ENCODE measurements at regions not wholly inside any gene's neighbourhood (a gene's known extent, or its start where the extent isn't known, plus 50 kb on each side); places are given as distances from the start of the nearest gene placed in this dataset.

DNA sequence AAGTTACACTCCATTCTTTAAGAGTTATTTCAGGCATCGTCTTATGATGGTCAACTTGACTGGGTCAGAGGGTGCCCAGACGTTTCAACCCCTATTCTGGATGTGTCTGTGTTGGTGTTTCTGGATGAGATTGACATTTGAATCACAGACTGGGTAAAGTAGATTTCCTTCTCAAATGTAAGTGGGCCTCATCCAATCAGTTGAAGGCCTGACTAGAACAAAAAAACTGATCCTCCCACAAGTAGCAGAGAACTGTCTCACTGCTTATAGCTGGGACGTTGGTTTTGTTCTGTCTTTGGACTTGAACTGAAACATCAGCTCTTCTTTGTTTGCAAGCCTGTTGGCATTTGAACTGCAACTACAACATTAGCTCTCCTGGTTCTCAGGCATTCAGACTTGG lies 76.3 kb upstream of the LYZL1 start:
- no peak overlapping the region for H3K4me2 ChIP-seq (ENCODE audit: extremely low read depth, insufficient read depth, low read length)
- H3K9me3 ChIP-seq (ENCODE audit: control insufficient read depth, insufficient read depth, low read depth, low read length), result no peaks in the 10 kb centered on the region
- H3K79me2 ChIP-seq (ENCODE audit: control insufficient read depth, insufficient read depth, low read length), result no peaks in the 10 kb centered on the region
- H3K36me3 ChIP-seq (ENCODE audit: control insufficient read depth, insufficient read depth, low read length), result no peaks in the 10 kb centered on the region
- no peaks in the 10 kb centered on the region for H4K20me1 ChIP-seq (ENCODE audit: control insufficient read depth, extremely low read depth, insufficient read depth, low read length)
- H3K27me3 ChIP-seq (ENCODE audit: control insufficient read depth, insufficient read depth, low read length), result no peaks in the 10 kb centered on the region
- no peak overlapping the region for H3K27ac ChIP-seq (ENCODE audit: insufficient read depth, low read length)
- H2AFZ ChIP-seq (ENCODE audit: low read length), result no peak overlapping the region
- TF ChIP-seq, protein P1, sequence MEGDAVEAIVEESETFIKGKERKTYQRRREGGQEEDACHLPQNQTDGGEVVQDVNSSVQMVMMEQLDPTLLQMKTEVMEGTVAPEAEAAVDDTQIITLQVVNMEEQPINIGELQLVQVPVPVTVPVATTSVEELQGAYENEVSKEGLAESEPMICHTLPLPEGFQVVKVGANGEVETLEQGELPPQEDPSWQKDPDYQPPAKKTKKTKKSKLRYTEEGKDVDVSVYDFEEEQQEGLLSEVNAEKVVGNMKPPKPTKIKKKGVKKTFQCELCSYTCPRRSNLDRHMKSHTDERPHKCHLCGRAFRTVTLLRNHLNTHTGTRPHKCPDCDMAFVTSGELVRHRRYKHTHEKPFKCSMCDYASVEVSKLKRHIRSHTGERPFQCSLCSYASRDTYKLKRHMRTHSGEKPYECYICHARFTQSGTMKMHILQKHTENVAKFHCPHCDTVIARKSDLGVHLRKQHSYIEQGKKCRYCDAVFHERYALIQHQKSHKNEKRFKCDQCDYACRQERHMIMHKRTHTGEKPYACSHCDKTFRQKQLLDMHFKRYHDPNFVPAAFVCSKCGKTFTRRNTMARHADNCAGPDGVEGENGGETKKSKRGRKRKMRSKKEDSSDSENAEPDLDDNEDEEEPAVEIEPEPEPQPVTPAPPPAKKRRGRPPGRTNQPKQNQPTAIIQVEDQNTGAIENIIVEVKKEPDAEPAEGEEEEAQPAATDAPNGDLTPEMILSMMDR (conservative IDR thresholded peaks at IDR 0.05 in 1 of 2, IDR thresholded peaks at IDR 0.05 in 1 of 2; ENCODE audit: low read depth in 1 of 2, low read length in 2 of 2), result no peak
- TF ChIP-seq EZH2 (IDR thresholded peaks at IDR 0.05; ENCODE audit: low read length, missing control alignments), result no peak
- no peak overlapping the region for H3K4me3 ChIP-seq (replicated peaks in 1 of 4; ENCODE audit: control extremely low read depth in 1 of 4, insufficient read depth in 1 of 4, low read depth in 3 of 4, low read length in 4 of 4)
- no peaks in the 10 kb centered on the region for H3K4me1 ChIP-seq (ENCODE audit: control insufficient read depth, extremely low read depth, insufficient read depth, low read length)
- H3K9ac ChIP-seq (ENCODE audit: insufficient read depth, low read length), result no peak overlapping the region
- DNase-seq (ENCODE audit: low read depth in 2 of 2), result no peak

DNA sequence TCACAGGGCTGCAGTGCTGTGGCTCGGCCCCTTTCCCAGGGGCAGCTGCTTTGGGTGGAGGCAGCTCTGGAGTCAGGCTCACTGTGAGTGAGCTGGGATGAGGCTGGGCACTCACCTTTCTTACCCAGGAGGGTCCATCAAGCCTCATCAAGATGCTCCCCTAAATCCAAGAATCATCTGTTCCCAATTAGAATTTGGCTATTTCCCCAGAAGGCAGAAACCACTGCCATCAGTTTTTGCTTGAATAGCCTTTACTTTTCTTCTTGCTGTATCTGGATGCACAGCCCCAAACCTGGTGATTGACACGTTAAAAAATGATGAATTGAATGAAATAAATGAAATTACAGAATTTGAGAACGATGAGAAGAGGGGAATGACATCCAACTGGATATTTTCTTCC lies 74.3 kb upstream of the LYZL1 start:
- Histone ChIP-seq H3K4me2 (ENCODE audit: extremely low read depth, insufficient read depth, low read length) (no peak overlapping the region), H3K9me3 (ENCODE audit: control insufficient read depth, insufficient read depth, low read depth, low read length) (no peaks in the 10 kb centered on the region), H4K20me1 (ENCODE audit: control insufficient read depth, extremely low read depth, insufficient read depth, low read length) (no peaks in the 10 kb centered on the region), H3K9ac (ENCODE audit: insufficient read depth, low read length) (no peak overlapping the region), H3K36me3 (ENCODE audit: control insufficient read depth, insufficient read depth, low read length) (no peaks in the 10 kb centered on the region), H3K27ac (ENCODE audit: insufficient read depth, low read length) (no peak overlapping the region), H2AFZ (ENCODE audit: low read length) (no peak overlapping the region), H3K4me1 (ENCODE audit: control insufficient read depth, extremely low read depth, insufficient read depth, low read length) (no peaks in the 10 kb centered on the region), H3K27me3 (ENCODE audit: control insufficient read depth, insufficient read depth, low read length) (no peaks in the 10 kb centered on the region), H3K79me2 (ENCODE audit: control insufficient read depth, insufficient read depth, low read length) (no peaks in the 10 kb centered on the region), H3K4me3 (replicated peaks in 1 of 4; ENCODE audit: control extremely low read depth in 1 of 4, insufficient read depth in 1 of 4, low read depth in 3 of 4, low read length in 4 of 4) (no peak overlapping the region)
- TF ChIP-seq EZH2 (IDR thresholded peaks at IDR 0.05; ENCODE audit: low read length, missing control alignments), result no peak
- TF ChIP-seq, protein P1 (conservative IDR thresholded peaks at IDR 0.05 in 1 of 2, IDR thresholded peaks at IDR 0.05 in 1 of 2; ENCODE audit: low read depth in 1 of 2, low read length in 2 of 2), result no peak
- no peak for DNase-seq (ENCODE audit: low read depth in 2 of 2)

DNA sequence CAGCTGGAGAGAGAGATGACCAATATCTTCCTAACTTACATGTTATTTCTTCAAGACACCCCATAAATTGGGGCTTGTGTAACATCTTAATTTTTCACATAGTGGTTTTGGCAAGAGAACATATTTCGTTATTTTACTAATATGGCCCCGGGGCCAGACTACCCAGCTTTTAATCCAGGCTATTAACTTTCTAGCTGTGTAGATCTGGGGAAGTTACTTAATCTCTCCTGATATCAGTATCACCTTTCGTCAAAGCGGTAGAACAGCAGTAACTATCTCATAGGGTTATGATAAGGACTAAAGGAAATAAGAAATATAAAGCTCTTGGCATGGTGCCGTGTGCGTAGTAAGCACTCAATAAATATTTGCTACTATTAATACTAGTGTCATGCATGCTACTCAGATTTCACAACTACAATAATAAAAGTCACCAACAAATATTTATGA lies 71.6 kb upstream of the LYZL1 start:
- H3K27me3 ChIP-seq (ENCODE audit: control insufficient read depth, insufficient read depth, low read length), result no peaks in the 10 kb centered on the region

More for the DNA sequence above, 71.6 kb upstream of the LYZL1 start:
- Histone ChIP-seq H3K4me3 (replicated peaks in 1 of 4; ENCODE audit: control extremely low read depth in 1 of 4, insufficient read depth in 1 of 4, low read depth in 3 of 4, low read length in 4 of 4) (no peak overlapping the region), H2AFZ (ENCODE audit: low read length) (no peak overlapping the region), H3K9ac (ENCODE audit: insufficient read depth, low read length) (no peak overlapping the region), H3K27ac (ENCODE audit: insufficient read depth, low read length) (no peak overlapping the region), H3K36me3 (ENCODE audit: control insufficient read depth, insufficient read depth, low read length) (no peaks in the 10 kb centered on the region), H3K4me2 (ENCODE audit: extremely low read depth, insufficient read depth, low read length) (no peak overlapping the region), H4K20me1 (ENCODE audit: control insufficient read depth, extremely low read depth, insufficient read depth, low read length) (no peaks in the 10 kb centered on the region), H3K79me2 (ENCODE audit: control insufficient read depth, insufficient read depth, low read length) (no peaks in the 10 kb centered on the region), H3K4me1 (ENCODE audit: control insufficient read depth, extremely low read depth, insufficient read depth, low read length) (no peaks in the 10 kb centered on the region), H3K9me3 (ENCODE audit: control insufficient read depth, insufficient read depth, low read depth, low read length) (no peaks in the 10 kb centered on the region)
- no peak for TF ChIP-seq EZH2 (IDR thresholded peaks at IDR 0.05; ENCODE audit: low read length, missing control alignments)
- TF ChIP-seq, protein P1 (conservative IDR thresholded peaks at IDR 0.05 in 1 of 2, IDR thresholded peaks at IDR 0.05 in 1 of 2; ENCODE audit: low read depth in 1 of 2, low read length in 2 of 2), result no peak
- no peak for DNase-seq (ENCODE audit: low read depth in 2 of 2)

All from fibroblast of lung (primary cell).